Naive thymus-derived CD4-positive, alpha-beta T cell (primary cell): ENCODE measurements at regions not wholly inside any gene's neighbourhood (a gene's known extent, or its start where the extent isn't known, plus 50 kb on each side); places are given as distances from the start of the nearest gene placed in this dataset.

ENCODE experiments used
- ATAC-seq: fragments of 150-1000 bp; cut with Tn5 transposase; 2 replicates; pipeline ENCODE4 v1.10.0; 2021; ENCODE audit warnings: mild to moderate bottlenecking, moderate library complexity
- CTCF ChIA-PET: fragments of 350-600 bp; sonication (Branson Sonifier 250); formaldehyde crosslinking; loops from one replicate; lab custom pipeline; 2021; ENCODE audit warnings: antibody characterized with exemption; lab: Charles Lee
- POLR2A ChIA-PET: fragments of 350-600 bp; sonication (Branson Sonifier 250); formaldehyde crosslinking; loops from one replicate; lab custom pipeline; 2021; ENCODE audit warnings: antibody characterized with exemption, inconsistent platforms; lab: Charles Lee
- DNase-seq, 9 donors: peaks; one replicate each; pipeline versions ENCODE4 v3.0.0 to v3.0.0-alpha.2; 2020 to 2022; ENCODE audit warnings: mixed read lengths in 1 of 9
- H3K27ac ChIP-seq: one replicate; pipeline ENCODE4 v1.7.0; 2013; ENCODE audit warnings: mild to moderate bottlenecking, low read depth, low read length, moderate library complexity
- H3K27me3 ChIP-seq, 2 donors: one replicate each; pipeline ENCODE4 v1.7.0; 2013; ENCODE audit warnings: low read length in 2 of 2, mild to moderate bottlenecking in 2 of 2, moderate library complexity in 2 of 2; ENCODE audit not compliant: control insufficient read depth in 2 of 2, insufficient read depth in 2 of 2
- H3K36me3 ChIP-seq, 3 experiments: 1 replicate in 2 of 3; 2 replicates in 1 of 3; pipeline ENCODE4 v1.7.0; 2013; ENCODE audit warnings: low read length in 3 of 3, mild to moderate bottlenecking in 3 of 3, moderate library complexity in 1 of 3; ENCODE audit not compliant: insufficient read depth in 3 of 3, control insufficient read depth in 2 of 3
- H3K4me1 ChIP-seq, 2 donors: one replicate each; pipeline ENCODE4 v1.7.0; 2013; ENCODE audit warnings: low read length in 2 of 2, mild to moderate bottlenecking in 2 of 2, moderate library complexity in 1 of 2; ENCODE audit not compliant: control insufficient read depth in 2 of 2, insufficient read depth in 2 of 2
- H3K4me3 ChIP-seq: 2 replicates; pipeline ENCODE4 v1.7.0; 2013; ENCODE audit warnings: mild to moderate bottlenecking, low read length
- H3K9me3 ChIP-seq, 3 experiments: 1 replicate in 2 of 3; 2 replicates in 1 of 3; pipeline ENCODE4 v1.7.0; 2013; ENCODE audit warnings: low read length in 3 of 3; ENCODE audit not compliant: control insufficient read depth in 2 of 3
- H3K27ac Mint-ChIP-seq, 9 donors: one replicate each; pipeline ENCODE4 v1.8.0; 2020 to 2022; ENCODE audit warnings: mixed read lengths in 9 of 9, mild to moderate bottlenecking in 8 of 9, moderate library complexity in 5 of 9, inconsistent platforms in 2 of 9
- H3K27me3 Mint-ChIP-seq, 5 donors: one replicate each; pipeline ENCODE4 v1.8.0; 2021 to 2022; ENCODE audit warnings: mixed read lengths in 5 of 5, mild to moderate bottlenecking in 1 of 5
- H3K36me3 Mint-ChIP-seq, 5 donors: one replicate each; pipeline ENCODE4 v1.8.0; 2020 to 2022; ENCODE audit warnings: mixed read lengths in 5 of 5, mild to moderate bottlenecking in 3 of 5, inconsistent platforms in 1 of 5
- H3K4me1 Mint-ChIP-seq, 7 donors: one replicate each; pipeline ENCODE4 v1.8.0; 2020 to 2022; ENCODE audit warnings: mixed read lengths in 7 of 7, mild to moderate bottlenecking in 3 of 7, inconsistent platforms in 1 of 7
- H3K4me3 Mint-ChIP-seq, 10 donors: one replicate each; pipeline ENCODE4 v1.8.0; 2020 to 2022; ENCODE audit warnings: mild to moderate bottlenecking in 10 of 10, mixed read lengths in 10 of 10, moderate library complexity in 6 of 10, inconsistent platforms in 2 of 10
- H3K9me3 Mint-ChIP-seq, 11 donors: one replicate each; pipeline ENCODE4 v1.8.0; 2020 to 2022; ENCODE audit warnings: mixed read lengths in 11 of 11, mild to moderate bottlenecking in 4 of 11, inconsistent platforms in 1 of 11, moderate library complexity in 1 of 11
- intact Hi-C, 2 donors: fragments of 100-400 bp; cut with micrococcal nuclease; formaldehyde crosslinking; loops; one replicate each; pipeline ENCODE4 v1.15.1; 2023

DNA sequence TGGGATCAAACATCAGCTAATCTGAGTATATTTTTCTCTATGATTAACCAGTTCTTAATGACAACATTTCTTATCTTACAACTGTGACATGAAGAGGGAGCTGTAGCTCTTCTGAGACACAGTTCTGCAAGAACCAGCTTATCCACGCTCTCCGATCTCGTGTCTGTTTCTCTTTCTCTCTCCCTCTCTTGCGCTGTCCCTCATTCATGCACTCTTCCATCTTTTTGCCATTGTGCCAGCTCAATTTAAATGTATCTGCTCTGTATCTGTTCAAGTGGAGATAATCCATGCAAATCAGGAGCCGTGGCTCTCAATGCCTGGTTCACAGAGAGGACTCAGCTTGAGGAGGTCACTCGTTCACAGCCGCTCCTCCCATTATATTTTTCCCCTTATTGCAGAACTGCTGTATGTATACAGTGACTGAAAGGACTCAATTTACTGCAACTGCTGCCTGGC lies 494.7 kb upstream of the ADGRL2 start:
- CTCF ChIA-PET = no interaction called here
- no peaks in the 10 kb centered on the region for H3K4me1 ChIP-seq
- ATAC-seq = peak; percentile 38
- no peak overlapping the region for H3K27ac Mint-ChIP-seq
- no peak overlapping the region for H3K4me3 ChIP-seq
- intact Hi-C loops = no loop called here
- no peaks in the 10 kb centered on the region for H3K9me3 ChIP-seq
- H3K36me3 ChIP-seq = no peaks in the 10 kb centered on the region
- H3K27ac ChIP-seq = no peak overlapping the region
- H3K36me3 Mint-ChIP-seq = no peaks in the 10 kb centered on the region
- POLR2A ChIA-PET = interaction anchor here (0.6 kb wide), 1 partner anchor 1052 kb away, joined by 3 read pairs; no protein-coding TSS in a partner anchor
- no peak for DNase-seq
- peaks cover 0 to 7% (median 0%) of the 10 kb centered on the region in 11 donors for H3K9me3 Mint-ChIP-seq
- H3K4me1 Mint-ChIP-seq = no peaks in the 10 kb centered on the region
- no peaks in the 10 kb centered on the region for H3K27me3 ChIP-seq
- no peak overlapping the region for H3K4me3 Mint-ChIP-seq
- peaks cover 0 to 11% (median 8%) of the 10 kb centered on the region in 5 donors for H3K27me3 Mint-ChIP-seq

DNA sequence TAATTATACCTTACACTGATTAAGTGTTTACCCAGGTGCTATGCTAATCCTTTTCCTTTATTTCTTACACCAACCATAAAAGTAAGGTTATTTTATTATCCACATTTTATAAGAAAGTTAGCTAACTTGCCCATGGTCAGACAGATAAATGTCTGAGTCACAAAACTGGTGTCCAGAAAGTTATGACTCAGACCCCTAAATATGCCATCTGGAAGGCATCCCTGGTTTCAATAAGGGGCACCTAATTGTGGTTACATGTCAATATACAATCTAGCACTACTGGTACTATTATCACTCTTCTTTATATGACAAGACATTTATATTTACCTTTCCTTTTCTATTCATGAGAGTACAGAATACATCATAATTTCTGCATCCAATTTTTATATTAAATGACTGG lies 496.5 kb upstream of the ADGRL2 start:
- Histone ChIP-seq H3K9me3 (no peaks in the 10 kb centered on the region), H3K36me3 (no peaks in the 10 kb centered on the region), H3K27ac (no peak overlapping the region), H3K4me1 (no peaks in the 10 kb centered on the region), H3K4me3 (no peak overlapping the region), H3K27me3 (no peaks in the 10 kb centered on the region)
- POLR2A ChIA-PET = no interaction called here
- no peaks in the 10 kb centered on the region for H3K4me1 Mint-ChIP-seq
- no peak overlapping the region for H3K4me3 Mint-ChIP-seq
- H3K27me3 Mint-ChIP-seq = peaks cover 0 to 11% (median 8%) of the 10 kb centered on the region in 5 donors
- no peak for ATAC-seq
- CTCF ChIA-PET = no interaction called here
- no peak for DNase-seq
- H3K9me3 Mint-ChIP-seq = peaks cover 0 to 7% (median 0%) of the 10 kb centered on the region in 11 donors
- intact Hi-C loops = no loop called here
- H3K36me3 Mint-ChIP-seq = no peaks in the 10 kb centered on the region
- H3K27ac Mint-ChIP-seq = no peak overlapping the region

DNA sequence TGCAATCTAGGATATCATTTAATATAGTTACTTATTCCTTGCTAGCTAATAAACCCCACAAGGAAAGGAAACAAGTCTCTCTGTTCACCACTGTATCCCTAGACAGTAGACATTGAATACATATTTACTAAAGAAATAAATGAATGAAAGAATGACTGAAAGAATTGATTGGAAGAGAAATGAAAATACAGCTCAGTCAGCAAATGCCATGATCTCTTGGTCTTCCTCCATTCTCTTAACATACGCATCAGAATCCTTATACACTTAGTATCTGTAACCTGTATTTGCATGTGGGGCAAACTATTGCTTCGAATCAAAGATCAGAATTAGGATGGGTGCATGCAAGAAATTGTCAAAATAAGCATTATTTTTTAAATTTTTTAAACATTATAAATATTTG lies 500.8 kb upstream of the ADGRL2 start:
- ChIA-PET POLR2A (no interaction called here), CTCF (no interaction called here)
- H3K27me3 Mint-ChIP-seq = peaks cover 0 to 11% (median 8%) of the 10 kb centered on the region in 5 donors
- H3K4me3 Mint-ChIP-seq = no peak overlapping the region
- H3K9me3 Mint-ChIP-seq = peaks cover 0 to 7% (median 0%) of the 10 kb centered on the region in 11 donors
- intact Hi-C loops = no loop called here
- H3K4me3 ChIP-seq = no peak overlapping the region
- ATAC-seq (no peak), DNase-seq (no peak)
- H3K36me3 ChIP-seq = no peaks in the 10 kb centered on the region
- no peaks in the 10 kb centered on the region for H3K36me3 Mint-ChIP-seq
- no peaks in the 10 kb centered on the region for H3K4me1 Mint-ChIP-seq
- no peaks in the 10 kb centered on the region for H3K9me3 ChIP-seq
- H3K27ac ChIP-seq = no peak overlapping the region
- no peak overlapping the region for H3K27ac Mint-ChIP-seq
- no peaks in the 10 kb centered on the region for H3K27me3 ChIP-seq
- H3K4me1 ChIP-seq = no peaks in the 10 kb centered on the region

DNA sequence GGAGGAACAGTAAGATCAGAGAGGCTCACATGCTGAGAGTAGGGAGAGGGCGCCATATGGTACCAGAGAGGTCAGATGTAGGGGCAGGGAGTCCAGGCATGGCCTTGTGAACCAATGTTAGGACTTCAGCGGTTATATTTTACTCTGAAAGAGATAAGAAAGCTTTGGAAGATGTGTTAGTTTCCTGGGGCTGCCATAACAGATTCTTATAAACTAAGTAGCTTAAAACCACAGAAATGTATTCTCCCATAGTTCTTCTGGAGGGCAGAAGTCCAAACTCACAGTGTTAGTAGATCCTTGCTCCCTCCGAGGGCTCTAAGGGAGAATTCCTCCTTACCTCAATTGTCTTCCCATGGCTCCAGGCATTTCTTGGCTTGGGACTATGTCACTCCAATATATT lies 502.5 kb upstream of the ADGRL2 start:
- H3K27ac ChIP-seq = no peak overlapping the region
- intact Hi-C loops = no loop called here
- H3K36me3 ChIP-seq = no peaks in the 10 kb centered on the region
- Mint-ChIP-seq H3K9me3 (peaks cover 0 to 4% (median 0%) of the 10 kb centered on the region in 11 donors), H3K4me3 (no peak overlapping the region), H3K27ac (no peak overlapping the region), H3K36me3 (no peaks in the 10 kb centered on the region), H3K4me1 (no peaks in the 10 kb centered on the region), H3K27me3 (peaks cover 0 to 7% (median 6%) of the 10 kb centered on the region in 5 donors)
- H3K4me1 ChIP-seq = no peaks in the 10 kb centered on the region
- ATAC-seq = no peak
- no peak for DNase-seq
- H3K27me3 ChIP-seq = no peaks in the 10 kb centered on the region
- no peaks in the 10 kb centered on the region for H3K9me3 ChIP-seq
- ChIA-PET POLR2A (no interaction called here), CTCF (no interaction called here)
- H3K4me3 ChIP-seq = no peak overlapping the region

DNA sequence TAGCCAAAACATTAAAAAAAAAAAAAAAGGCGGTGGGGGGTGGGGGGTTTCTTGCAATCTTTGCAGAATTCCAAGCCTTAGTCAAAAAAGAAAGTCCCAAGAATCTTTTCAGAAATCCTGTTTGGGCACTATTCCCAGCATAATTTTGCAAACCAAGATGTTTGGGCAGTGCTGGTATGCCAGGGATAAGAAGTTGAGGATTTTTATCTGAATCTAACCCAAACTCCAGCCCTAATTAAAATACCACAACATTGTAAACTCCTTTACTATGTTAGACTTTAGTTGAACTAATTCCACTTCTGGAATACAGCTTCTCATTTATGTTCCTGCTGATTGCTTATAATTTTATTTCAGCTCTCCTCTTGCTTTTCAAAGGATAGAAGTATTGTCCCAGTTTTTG lies 504.1 kb upstream of the ADGRL2 start:
- POLR2A ChIA-PET = no interaction called here

GRCh38 chr1:81290326-81290725 lies 510.4 kb upstream of the ADGRL2 start:
- POLR2A ChIA-PET = no interaction called here
- CTCF ChIA-PET = no interaction called here
- H3K9me3 Mint-ChIP-seq = peaks cover 0 to 7% (median 0%) of the 10 kb centered on the region in 11 donors

More for the DNA sequence above, 504.1 kb upstream of the ADGRL2 start:
- no peaks in the 10 kb centered on the region for H3K4me1 ChIP-seq
- Mint-ChIP-seq H3K36me3 (no peaks in the 10 kb centered on the region), H3K27ac (no peak overlapping the region), H3K4me1 (no peaks in the 10 kb centered on the region), H3K27me3 (no peaks in the 10 kb centered on the region), H3K9me3 (peaks cover 0 to 2% (median 0%) of the 10 kb centered on the region in 11 donors), H3K4me3 (no peak overlapping the region)
- H3K9me3 ChIP-seq = no peaks in the 10 kb centered on the region
- CTCF ChIA-PET = no interaction called here
- ATAC-seq = no peak
- H3K27ac ChIP-seq = no peak overlapping the region
- intact Hi-C loops = no loop called here
- H3K4me3 ChIP-seq = no peak overlapping the region
- no peaks in the 10 kb centered on the region for H3K36me3 ChIP-seq
- H3K27me3 ChIP-seq = no peaks in the 10 kb centered on the region
- DNase-seq = no peak

GRCh38 chr1:81288689-81289088 lies 512.0 kb upstream of the ADGRL2 start:
- H3K36me3 ChIP-seq = no peaks in the 10 kb centered on the region
- DNase-seq = no peak
- CTCF ChIA-PET = no interaction called here

More at GRCh38 chr1:81290326-81290725, 510.4 kb upstream of the ADGRL2 start:
- H3K27ac Mint-ChIP-seq = no peak overlapping the region
- Histone ChIP-seq H3K4me1 (no peaks in the 10 kb centered on the region), H3K27ac (no peak overlapping the region), H3K36me3 (no peaks in the 10 kb centered on the region), H3K9me3 (no peaks in the 10 kb centered on the region), H3K4me3 (no peak overlapping the region), H3K27me3 (no peaks in the 10 kb centered on the region)
- no peak overlapping the region for H3K4me3 Mint-ChIP-seq
- no peak for DNase-seq
- H3K4me1 Mint-ChIP-seq = no peaks in the 10 kb centered on the region
- no peak for ATAC-seq
- intact Hi-C loops = no loop called here
- no peaks in the 10 kb centered on the region for H3K27me3 Mint-ChIP-seq
- no peaks in the 10 kb centered on the region for H3K36me3 Mint-ChIP-seq

More at GRCh38 chr1:81288689-81289088, 512.0 kb upstream of the ADGRL2 start:
- Histone ChIP-seq H3K4me3 (no peak overlapping the region), H3K4me1 (no peaks in the 10 kb centered on the region), H3K9me3 (no peaks in the 10 kb centered on the region), H3K27me3 (no peaks in the 10 kb centered on the region), H3K27ac (no peak overlapping the region)
- Mint-ChIP-seq H3K27ac (no peak overlapping the region), H3K36me3 (no peaks in the 10 kb centered on the region), H3K4me3 (no peak overlapping the region), H3K27me3 (no peaks in the 10 kb centered on the region), H3K4me1 (no peaks in the 10 kb centered on the region), H3K9me3 (peaks cover 0 to 7% (median 0%) of the 10 kb centered on the region in 11 donors)
- intact Hi-C loops = no loop called here
- ATAC-seq = no peak
- POLR2A ChIA-PET = no interaction called here
